H1 (cell line): ENCODE measurements at regions not wholly inside any gene's neighbourhood (a gene's known extent, or its start where the extent isn't known, plus 50 kb on each side); places are given as distances from the start of the nearest gene placed in this dataset.

Experiments
- CTCF ChIA-PET: fragments of 300-600 bp; sonication (Branson Sonifier 250); formaldehyde crosslinking; loops from one replicate; lab custom pipeline; 2021; ENCODE audit not compliant: partially characterized antibody; lab: Charles Lee
- POLR2A ChIA-PET: fragments of 300-600 bp; sonication (Branson Sonifier 250); formaldehyde crosslinking; loops from one replicate; lab custom pipeline; 2021; ENCODE audit warnings: inconsistent platforms; ENCODE audit not compliant: partially characterized antibody; lab: Charles Lee
- DNase-seq, 2 experiments: peaks; one replicate each; pipeline versions ENCODE4 v3.0.0 to v3.0.0-alpha.2; 2010 to 2022; ENCODE audit warnings: low spot score in 2 of 2, low read depth in 1 of 2, mixed read lengths in 1 of 2
- FAIRE-seq: peaks from 2 replicates; lab custom pipeline; 2011; peaks lifted over from hg19 to GRCh38; lab: Jason Lieb, UNC
- H2AFZ ChIP-seq: 2 replicates; pipeline ENCODE4 v1.8.1; 2012; ENCODE audit warnings: low read length, inconsistent platforms
- H2AK5ac ChIP-seq: 2 replicates; pipeline ENCODE4 v1.6.1; 2013; ENCODE audit warnings: low read depth, low read length
- H2BK120ac ChIP-seq: replicated peaks from 2 replicates; pipeline ENCODE3; 2013; ENCODE audit warnings: low read depth, low read length, inconsistent platforms
- H2BK12ac ChIP-seq: 2 replicates; pipeline ENCODE4 v1.6.1; 2013; ENCODE audit warnings: low read depth, low read length
- H2BK15ac ChIP-seq: 2 replicates; pipeline ENCODE4 v1.6.1; 2013; ENCODE audit warnings: low read length
- H2BK20ac ChIP-seq: 2 replicates; pipeline ENCODE4 v1.6.1; 2013; ENCODE audit warnings: low read length
- H2BK5ac ChIP-seq: 2 replicates; pipeline ENCODE4 v1.6.1; 2013; ENCODE audit warnings: low read depth, low read length
- H3K14ac ChIP-seq: 2 replicates; pipeline ENCODE4 v1.6.1; 2013; ENCODE audit warnings: inconsistent platforms; ENCODE audit not compliant: insufficient read length
- H3K18ac ChIP-seq: 2 replicates; pipeline ENCODE4 v1.6.1; 2013; ENCODE audit warnings: low read length; ENCODE audit errors: extremely low read depth
- H3K23ac ChIP-seq: 2 replicates; pipeline ENCODE4 v1.6.1; 2013; ENCODE audit warnings: inconsistent platforms; ENCODE audit not compliant: insufficient read length
- H3K23me2 ChIP-seq: 2 replicates; pipeline ENCODE4 v1.6.1; 2013; ENCODE audit warnings: low read depth, low read length
- H3K27ac ChIP-seq: 2 replicates; pipeline ENCODE4 v1.6.1; 2011; ENCODE audit warnings: low read depth, low read length, inconsistent platforms
- H3K27me3 ChIP-seq, 4 experiments: replicated peaks in 1 of 4; 1 replicate in 1 of 4; 2 replicates in 3 of 4; pipeline versions ENCODE4 v1.6.1 to v1.8.1; 2011 to 2013; ENCODE audit warnings: low read length in 3 of 4, mild to moderate bottlenecking in 3 of 4, inconsistent platforms in 2 of 4, mixed read lengths in 2 of 4, moderate library complexity in 1 of 4; ENCODE audit not compliant: control insufficient read depth in 3 of 4, insufficient read depth in 3 of 4; ENCODE audit errors: extremely low read depth in 1 of 4
- H3K36me3 ChIP-seq, 4 experiments: 2 replicates each; pipeline versions ENCODE4 v1.6.1 to v1.8.1; 2011 to 2013; ENCODE audit warnings: mild to moderate bottlenecking in 4 of 4, low read length in 3 of 4, moderate library complexity in 2 of 4, control low read depth in 1 of 4, inconsistent platforms in 1 of 4; ENCODE audit not compliant: insufficient read depth in 4 of 4, control insufficient read depth in 2 of 4
- H3K4ac ChIP-seq: replicated peaks from 2 replicates; pipeline ENCODE3; 2013; ENCODE audit warnings: low read length, low read depth, mixed read lengths, inconsistent platforms; ENCODE audit not compliant: insufficient read length
- H3K4me1 ChIP-seq, 4 experiments: replicated peaks in 1 of 4; 1 replicate in 1 of 4; 2 replicates in 3 of 4; pipeline versions ENCODE4 v1.6.1 to v1.8.1; 2011 to 2013; ENCODE audit warnings: low read length in 3 of 4, inconsistent platforms in 2 of 4, mixed read lengths in 1 of 4; ENCODE audit not compliant: insufficient read depth in 4 of 4, control insufficient read depth in 3 of 4
- H3K4me2 ChIP-seq, 2 experiments: 2 replicates each; pipeline versions ENCODE4 v1.6.1 to v1.8.1; 2011 to 2013; ENCODE audit warnings: low read depth in 2 of 2, low read length in 2 of 2, control low read depth in 1 of 2, inconsistent platforms in 1 of 2, mild to moderate bottlenecking in 1 of 2; ENCODE audit not compliant: insufficient read depth in 1 of 2
- H3K4me3 ChIP-seq, 4 experiments: fragments of 200-600, 300-600 bp in 1 of 4; sonication (generic), shearing (Covaris generic), sonication (Bioruptor Twin) in 1 of 4; 2 replicates each; pipeline versions ENCODE4 v1.5.1 to v1.8.1; 2011 to 2016; ENCODE audit warnings: low read length in 4 of 4, low read depth in 3 of 4, control low read depth in 2 of 4, inconsistent platforms in 2 of 4, mild to moderate bottlenecking in 2 of 4, mixed read lengths in 1 of 4, moderate library complexity in 1 of 4; ENCODE audit not compliant: insufficient read depth in 2 of 4; ENCODE audit errors: extremely low read depth in 1 of 4
- H3K56ac ChIP-seq: replicated peaks from 2 replicates; pipeline ENCODE3; 2013; ENCODE audit warnings: low read depth, mild to moderate bottlenecking, mixed read lengths, low read length, inconsistent platforms; ENCODE audit not compliant: insufficient read length
- H3K79me1 ChIP-seq: 2 replicates; pipeline ENCODE4 v1.6.1; 2013; ENCODE audit warnings: low read depth, low read length, control low read depth
- H3K79me2 ChIP-seq, 2 experiments: 2 replicates each; pipeline versions ENCODE4 v1.6.1 to v1.8.1; 2012 to 2013; ENCODE audit warnings: low read length in 2 of 2, mild to moderate bottlenecking in 2 of 2, inconsistent platforms in 1 of 2; ENCODE audit not compliant: insufficient read depth in 2 of 2, control insufficient read depth in 1 of 2
- H3K9ac ChIP-seq, 4 experiments: replicated peaks in 1 of 4; 1 replicate in 1 of 4; 2 replicates in 3 of 4; pipeline versions ENCODE4 v1.6.1 to v1.8.1; 2011 to 2013; ENCODE audit warnings: low read depth in 3 of 4, low read length in 3 of 4, control low read depth in 2 of 4, mild to moderate bottlenecking in 2 of 4, moderate library complexity in 2 of 4, inconsistent platforms in 1 of 4; ENCODE audit errors: extremely low read depth in 1 of 4
- H3K9me3 ChIP-seq, 2 experiments: 2 replicates each; pipeline versions ENCODE4 v1.6.1 to v1.8.1; 2012 to 2013; ENCODE audit warnings: mild to moderate bottlenecking in 2 of 2, moderate library complexity in 2 of 2, control low read depth in 1 of 2, inconsistent platforms in 1 of 2, low read depth in 1 of 2, low read length in 1 of 2, mixed read lengths in 1 of 2; ENCODE audit not compliant: insufficient read depth in 2 of 2
- H4K20me1 ChIP-seq, 2 experiments: replicated peaks in 1 of 2; 2 replicates each; pipeline versions ENCODE3 to v1.8.1; 2011 to 2013; ENCODE audit warnings: inconsistent platforms in 2 of 2, low read length in 2 of 2, mild to moderate bottlenecking in 1 of 2; ENCODE audit not compliant: insufficient read depth in 2 of 2, control insufficient read depth in 1 of 2
- H4K5ac ChIP-seq: 2 replicates; pipeline ENCODE4 v1.6.1; 2013; ENCODE audit warnings: low read length, low read depth, mixed read lengths, inconsistent platforms; ENCODE audit not compliant: insufficient read length
- H4K8ac ChIP-seq: 2 replicates; pipeline ENCODE4 v1.8.0; 2013; ENCODE audit warnings: mild to moderate bottlenecking, moderate library complexity, low read length, inconsistent platforms; ENCODE audit not compliant: insufficient read depth; ENCODE audit errors: extremely low read depth
- H4K91ac ChIP-seq: replicated peaks from 2 replicates; pipeline ENCODE3; 2013; ENCODE audit warnings: low read length, mixed read lengths, inconsistent platforms; ENCODE audit not compliant: insufficient read length
- ATF2 ChIP-seq: IDR thresholded peaks from 2 replicates; pipeline ENCODE4 v1.6.1; 2012; ENCODE audit warnings: low read length, inconsistent platforms
- PHF8 ChIP-seq: fragments of 200-600 bp; sonication (generic); conservative IDR thresholded peaks from 2 replicates; pipeline ENCODE4 v1.7.1; 2012; ENCODE audit warnings: low read depth, mild to moderate bottlenecking, inconsistent platforms, low read length, moderate library complexity
- POLR2AphosphoS5 ChIP-seq: IDR thresholded peaks from 2 replicates; pipeline ENCODE4 v1.6.1; 2011; ENCODE audit warnings: low read depth, low read length
- RFX5 ChIP-seq: IDR thresholded peaks from 2 replicates; pipeline ENCODE4 v1.6.1; 2011; ENCODE audit warnings: low read depth, low read length, improper control_type of control experiment, borderline replicate concordance
- RNF2 ChIP-seq: fragments of 200-900, 300-1000 bp; sonication (generic); IDR thresholded peaks from 2 replicates; pipeline ENCODE4 v1.7.1; 2016; ENCODE audit warnings: borderline replicate concordance, low read depth, mild to moderate bottlenecking, antibody characterized with exemption, low read length; ENCODE audit not compliant: poor library complexity, severe bottlenecking; ENCODE audit errors: missing control alignments
- SUZ12 ChIP-seq: fragments of 200-600 bp; sonication (generic); IDR thresholded peaks from 2 replicates; pipeline ENCODE4 v1.6.1; 2012; ENCODE audit warnings: mild to moderate bottlenecking, inconsistent platforms, low read length, moderate library complexity, mixed read lengths
- WGBS, 2 experiments: shearing (Covaris generic) in 1 of 2; methylation state at CpG; one replicate each; pipeline versions ENCODE4 v1.1.6 to v1.1.7; 2013 to 2015; ENCODE audit warnings: low lambda C conversion rate in 2 of 2, mixed read lengths in 2 of 2, inconsistent platforms in 1 of 2, low coverage in 1 of 2, missing lambda C conversion rate in 1 of 2; ENCODE audit not compliant: insufficient replicate concordance in 2 of 2, insufficient coverage in 1 of 2, insufficient read length in 1 of 2; ENCODE audit errors: extremely low coverage in 1 of 2, missing lambda C conversion rate in 1 of 2; 5-methylcytosine and 5-hydroxymethylcytosine counted together

- no peaks in the 10 kb centered on the region for H3K36me3 ChIP-seq
- H3K18ac ChIP-seq, result no peak overlapping the region
- 80% methylated on average over 1 of the region's 1 CpG; no CpG with 5 or more reads in 1 of the 2 experiments for WGBS, 2 experiments
- H3K79me1 ChIP-seq, result no peaks in the 10 kb centered on the region
- no peaks in the 10 kb centered on the region for H3K27me3 ChIP-seq
- no peak overlapping the region for H2BK20ac ChIP-seq
- H2BK120ac ChIP-seq, result no peak overlapping the region
- TF ChIP-seq RNF2 (no peak), PHF8 (no peak), ATF2 (no peak), SUZ12 (no peak), POLR2AphosphoS5 (no peak), RFX5 (no peak)
- H3K9me3 ChIP-seq, result no peaks in the 10 kb centered on the region
- no peak for FAIRE-seq
- no peak overlapping the region for H2BK12ac ChIP-seq
- H2BK5ac ChIP-seq, result no peak overlapping the region
- H3K23ac ChIP-seq, result no peak overlapping the region
- no peak overlapping the region for H3K9ac ChIP-seq
- no peak for DNase-seq
- H3K4me2 ChIP-seq, result no peak overlapping the region
- POLR2A ChIA-PET, result no interaction called here
- no peak overlapping the region for H2BK15ac ChIP-seq
- peaks cover 0 to 5% (median 0%) of the 10 kb centered on the region in 4 experiments; a peak in 2 of 7 replicates for H3K4me1 ChIP-seq
- H3K56ac ChIP-seq, result no peak overlapping the region
- no peak overlapping the region for H2AFZ ChIP-seq
- no peaks in the 10 kb centered on the region for H4K20me1 ChIP-seq
- no peak overlapping the region for H3K14ac ChIP-seq
- H3K79me2 ChIP-seq, result no peaks in the 10 kb centered on the region
- no peaks in the 10 kb centered on the region for H3K23me2 ChIP-seq
- H2AK5ac ChIP-seq, result no peak overlapping the region
- no peak overlapping the region for H4K8ac ChIP-seq
- no peak overlapping the region for H4K5ac ChIP-seq
- no peak overlapping the region for H4K91ac ChIP-seq
- no peak overlapping the region for H3K27ac ChIP-seq
- H3K4me3 ChIP-seq, result no peak overlapping the region
- CTCF ChIA-PET, result interaction anchor here (0.7 to 3.1 kb wide), 30 partner anchors 9 to 422 kb away, joined by 3 to 12 read pairs (median 4); no protein-coding TSS in a partner anchor
- H3K4ac ChIP-seq, result no peak overlapping the region
These were observed 247.6 kb upstream of the TNP1 start for GRCh38 chr2:217107480-217107879.
